GM10266 (cell line): ENCODE measurements at regions not wholly inside any gene's neighbourhood (a gene's known extent, or its start where the extent isn't known, plus 50 kb on each side); places are given as distances from the start of the nearest gene placed in this dataset.

Experiments
- DNase-seq: peaks from one replicate; pipeline ENCODE4 v3.0.0; 2012; ENCODE audit errors: extremely low spot score
- TF ChIP-seq, protein P1 (sequence below): IDR thresholded peaks from 2 replicates; pipeline ENCODE4 v1.5.1; 2012; ENCODE audit warnings: mild to moderate bottlenecking, low read depth; ENCODE audit not compliant: control insufficient read depth, insufficient read depth; ENCODE audit errors: missing control alignments

- no peak for DNase-seq
- TF ChIP-seq, protein P1, sequence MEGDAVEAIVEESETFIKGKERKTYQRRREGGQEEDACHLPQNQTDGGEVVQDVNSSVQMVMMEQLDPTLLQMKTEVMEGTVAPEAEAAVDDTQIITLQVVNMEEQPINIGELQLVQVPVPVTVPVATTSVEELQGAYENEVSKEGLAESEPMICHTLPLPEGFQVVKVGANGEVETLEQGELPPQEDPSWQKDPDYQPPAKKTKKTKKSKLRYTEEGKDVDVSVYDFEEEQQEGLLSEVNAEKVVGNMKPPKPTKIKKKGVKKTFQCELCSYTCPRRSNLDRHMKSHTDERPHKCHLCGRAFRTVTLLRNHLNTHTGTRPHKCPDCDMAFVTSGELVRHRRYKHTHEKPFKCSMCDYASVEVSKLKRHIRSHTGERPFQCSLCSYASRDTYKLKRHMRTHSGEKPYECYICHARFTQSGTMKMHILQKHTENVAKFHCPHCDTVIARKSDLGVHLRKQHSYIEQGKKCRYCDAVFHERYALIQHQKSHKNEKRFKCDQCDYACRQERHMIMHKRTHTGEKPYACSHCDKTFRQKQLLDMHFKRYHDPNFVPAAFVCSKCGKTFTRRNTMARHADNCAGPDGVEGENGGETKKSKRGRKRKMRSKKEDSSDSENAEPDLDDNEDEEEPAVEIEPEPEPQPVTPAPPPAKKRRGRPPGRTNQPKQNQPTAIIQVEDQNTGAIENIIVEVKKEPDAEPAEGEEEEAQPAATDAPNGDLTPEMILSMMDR, result no peak
Measured at GRCh38 chr10:123553810-123554430, 112.2 kb upstream of the GPR26 start.

DNA sequence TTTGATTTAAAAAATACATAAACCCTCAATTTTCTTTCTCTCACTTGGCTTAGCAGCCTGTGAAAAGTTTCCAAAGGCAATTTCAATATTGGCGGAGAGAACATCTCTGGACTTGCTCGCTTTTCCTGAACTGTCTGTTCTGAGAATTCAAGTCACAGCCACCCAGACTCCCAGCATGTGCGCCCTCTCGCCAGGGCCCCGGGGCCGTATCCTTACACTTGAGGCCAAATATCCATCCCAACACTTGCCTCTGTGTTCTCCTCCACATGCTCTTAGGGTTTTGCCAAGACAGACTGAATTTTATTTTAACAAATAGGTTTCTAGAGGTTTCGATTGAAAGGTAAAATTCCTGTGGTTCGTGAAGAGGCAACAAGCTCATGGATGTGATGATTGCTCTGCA is 111.5 kb upstream of the GPR26 start:
- TF ChIP-seq, protein P1, result no peak
- DNase-seq, result no peak

- no peak for DNase-seq
- TF ChIP-seq, protein P1, result no peak
Measured at GRCh38 chr10:123555616-123556015, 110.5 kb upstream of the GPR26 start.

- DNase-seq, result no peak
- TF ChIP-seq, protein P1, result no peak
Measured at GRCh38 chr10:123556049-123556448, 110.1 kb upstream of the GPR26 start.

DNA sequence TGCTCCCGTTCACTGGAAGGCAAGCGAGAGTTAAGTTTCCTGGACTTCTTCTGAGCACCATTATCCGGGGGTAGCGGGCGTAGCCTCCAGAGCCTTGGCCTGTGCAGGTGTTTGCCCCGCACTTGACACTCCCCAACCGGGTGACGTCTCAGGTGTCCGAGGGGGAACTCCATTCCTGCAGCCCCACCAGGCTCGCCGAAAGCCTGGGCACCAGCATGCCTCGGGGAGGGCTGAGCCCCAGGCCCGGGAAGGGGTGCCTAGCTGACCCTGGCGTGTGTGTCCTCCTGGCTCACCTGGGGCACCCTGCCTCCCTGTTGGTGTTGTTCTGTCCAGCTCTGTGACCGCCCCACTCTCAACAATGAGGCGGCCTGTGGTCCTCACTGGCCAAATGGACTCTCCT is 109.4 kb upstream of the GPR26 start:
- DNase-seq, result no peak

GRCh38 chr10:123557366-123558108 is 108.6 kb upstream of the GPR26 start:
- TF ChIP-seq, protein P1, result no peak

More for the DNA sequence above, 109.4 kb upstream of the GPR26 start:
- TF ChIP-seq, protein P1, result no peak

DNA sequence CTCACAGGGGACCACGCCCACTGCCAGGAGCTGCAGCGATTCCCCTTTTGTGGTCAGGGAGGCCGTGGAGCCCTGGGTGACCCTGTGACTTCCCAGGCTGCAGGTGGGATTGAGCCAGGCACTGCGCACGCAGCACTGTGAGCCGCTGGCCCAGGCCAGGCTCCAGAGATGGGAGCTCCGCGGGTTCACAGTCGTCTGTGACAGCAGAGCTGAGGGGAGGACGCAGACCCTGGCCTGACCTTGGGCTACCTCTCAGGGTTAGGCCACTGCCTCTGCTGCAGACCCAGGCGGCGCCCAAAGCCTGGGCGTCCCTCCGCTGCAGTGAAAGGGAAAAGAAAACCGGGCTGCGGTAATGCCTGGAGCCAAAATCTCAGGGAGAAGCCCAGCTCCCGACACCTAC is 107.5 kb upstream of the GPR26 start:
- TF ChIP-seq, protein P1, result no peak
- DNase-seq, result no peak

More at GRCh38 chr10:123557366-123558108, 108.6 kb upstream of the GPR26 start:
- DNase-seq, result no peak
